GM12892 (cell line): ENCODE measurements at regions not wholly inside any gene's neighbourhood (a gene's known extent, or its start where the extent isn't known, plus 50 kb on each side); places are given as distances from the start of the nearest gene placed in this dataset.

Source experiments
- POLR2A ChIP-seq: IDR thresholded peaks from 2 replicates; pipeline ENCODE4 v1.6.1; 2011; ENCODE audit warnings: low read depth, low read length, control low read depth
- POLR2AphosphoS5 ChIP-seq: IDR thresholded peaks from 2 replicates; pipeline ENCODE4 v1.6.1; 2011; ENCODE audit warnings: low read depth, low read length, control low read depth
- TAF1 ChIP-seq: IDR thresholded peaks from 2 replicates; pipeline ENCODE4 v1.6.1; 2011; ENCODE audit warnings: low read depth, mild to moderate bottlenecking, control low read depth, low read length, borderline replicate concordance

GRCh38 chr18:67969458-67969857, 452.9 kb upstream of the DSEL start:
- TF ChIP-seq POLR2A (no peak), POLR2AphosphoS5 (no peak), TAF1 (no peak)
